Left lobe of liver (tissue), 2 donors: ENCODE measurements at regions not wholly inside any gene's neighbourhood (a gene's known extent, or its start where the extent isn't known, plus 50 kb on each side); places are given as distances from the start of the nearest gene placed in this dataset.
A peak's percentile ranks its signal among the peaks of the same experiment; 100 is the strongest.

ENCODE experiments used
- ATAC-seq: fragments of 200-7000 bp; cut with Tn5 transposase; one replicate; pipeline ENCODE4 v1.9.1; 2020; ENCODE audit warnings: mild to moderate bottlenecking, moderate library complexity
- DNase-seq: peaks from one replicate; pipeline ENCODE4 v3.0.0-alpha.2; 2020; ENCODE audit warnings: low spot score
- donor health status: DM: no; HTN: no; CAD: no; lungs with moderate emphysema.
- donor health status: DM: no; HTN: yes; CAD: no.

GRCh38 chr15:93257920-93258319 lies 168.9 kb upstream of the RGMA start:
- DNase-seq (no peak), ATAC-seq (no peak)

GRCh38 chr15:93253681-93254080 lies 164.7 kb upstream of the RGMA start:
- no peak for DNase-seq
- no peak for ATAC-seq

- DNase-seq (no peak), ATAC-seq (no peak)
Observed at GRCh38 chr15:93252780-93253179, 163.8 kb upstream of the RGMA start.

- no peak for DNase-seq
- ATAC-seq = no peak
Observed at GRCh38 chr15:93250950-93251349, 161.9 kb upstream of the RGMA start.

GRCh38 chr15:93250209-93250608 lies 161.2 kb upstream of the RGMA start:
- no peak for ATAC-seq
- no peak for DNase-seq

- no peak for ATAC-seq
- peak; percentile 23 for DNase-seq
Observed at GRCh38 chr15:93249623-93250022, 160.6 kb upstream of the RGMA start.

GRCh38 chr15:93247466-93248121 lies 158.6 kb upstream of the RGMA start:
- DNase-seq (peak; percentile 45), ATAC-seq (no peak)

- no peak for ATAC-seq
- peak; percentile 33 for DNase-seq
Observed at GRCh38 chr15:93246266-93247242, 157.5 kb upstream of the RGMA start.

GRCh38 chr15:93245661-93246042 lies 156.6 kb upstream of the RGMA start:
- DNase-seq = peak; percentile 22
- no peak for ATAC-seq

- ATAC-seq (no peak), DNase-seq (peak; percentile 38)
Observed at GRCh38 chr15:93244696-93245660, 156.0 kb upstream of the RGMA start.

- ATAC-seq (no peak), DNase-seq (peak; percentile 21)
Observed at GRCh38 chr15:93243573-93243972, 154.6 kb upstream of the RGMA start.

GRCh38 chr15:93241696-93242585 lies 152.9 kb upstream of the RGMA start:
- ATAC-seq (no peak), DNase-seq (peak; percentile 15)

GRCh38 chr15:93239993-93240392 lies 151.0 kb upstream of the RGMA start:
- ATAC-seq (no peak), DNase-seq (no peak)

- DNase-seq (peak; percentile 39), ATAC-seq (no peak)
Observed at GRCh38 chr15:93239591-93239990, 150.6 kb upstream of the RGMA start.

- ATAC-seq (no peak), DNase-seq (peak; percentile 18)
Observed at GRCh38 chr15:93238641-93239040, 149.6 kb upstream of the RGMA start.

GRCh38 chr15:93235926-93236780 lies 147.1 kb upstream of the RGMA start:
- ATAC-seq (peak; percentile 63), DNase-seq (peak; percentile 49)

GRCh38 chr15:93235269-93235668 lies 146.3 kb upstream of the RGMA start:
- ATAC-seq = no peak
- DNase-seq = peak; percentile 24

GRCh38 chr15:93233710-93234109 lies 144.7 kb upstream of the RGMA start:
- ATAC-seq (no peak), DNase-seq (peak; percentile 10)

- no peak for ATAC-seq
- DNase-seq = no peak
Observed at GRCh38 chr15:93232845-93233244, 143.8 kb upstream of the RGMA start.
